A549 (cell line): ENCODE measurements at regions not wholly inside any gene's neighbourhood (a gene's known extent, or its start where the extent isn't known, plus 50 kb on each side); places are given as distances from the start of the nearest gene placed in this dataset.
A peak's percentile ranks its signal among the peaks of the same experiment; 100 is the strongest.

ENCODE experiments used
- ATAC-seq, 2 experiments: fragments of 200-7000 bp in 1 of 2; fragments of >200 bp in 1 of 2; cut with Nextera tagmentation in 1 of 2; cut with Tn5 transposase in 1 of 2; 3 replicates each; pipeline versions ENCODE4 v1.8.0 to v1.9.1; 2018 to 2020; ENCODE audit warnings: mild to moderate bottlenecking in 1 of 2, moderate library complexity in 1 of 2
- CTCF ChIA-PET: fragments of 300-600 bp; sonication (Branson Sonifier 250); formaldehyde crosslinking; extraction: SDS; loops from one replicate; lab custom pipeline; 2021; ENCODE audit warnings: antibody characterized with exemption, inconsistent platforms; lab: Yijun Ruan, JAX
- POLR2A ChIA-PET: fragments of 350-600 bp; formaldehyde crosslinking; extraction: SDS; loops from one replicate; lab custom pipeline; 2021; ENCODE audit warnings: antibody characterized with exemption, inconsistent platforms; lab: Yijun Ruan, JAX
- DNase-seq, 2 experiments: peaks; one replicate each; pipeline versions ENCODE4 v3.0.0 to v3.0.0-alpha.2; 2011 to 2016; ENCODE audit warnings: low read depth in 1 of 2, low spot score in 1 of 2
- FAIRE-seq: peaks from 2 replicates; lab custom pipeline; 2011; peaks lifted over from hg19 to GRCh38; lab: Jason Lieb, UNC
- H3K27ac ChIP-seq, 2 experiments: fragments of >200 bp; sonication (Bioruptor Twin); formaldehyde crosslinking; 3 replicates each; pipeline ENCODE4 v1.5.1; 2016 to 2017
- H3K4me1 ChIP-seq: fragments of >200 bp; sonication (Bioruptor Twin); formaldehyde crosslinking; 3 replicates; pipeline ENCODE4 v1.6.1; 2016
- H3K4me2 ChIP-seq: fragments of >200 bp; sonication (Bioruptor Twin); formaldehyde crosslinking; 3 replicates; pipeline ENCODE4 v1.6.1; 2016
- H3K4me3 ChIP-seq: fragments of >200 bp; sonication (Bioruptor Twin); formaldehyde crosslinking; 3 replicates; pipeline ENCODE4 v1.5.1; 2016
- H3K9me3 ChIP-seq: fragments of >200 bp; sonication (Bioruptor Twin); formaldehyde crosslinking; 3 replicates; pipeline ENCODE4 v1.6.1; 2016
- BHLHE40 ChIP-seq: IDR thresholded peaks from 2 replicates; pipeline ENCODE4 v1.6.1; 2012; ENCODE audit warnings: low read depth, low read length, inconsistent platforms
- CBX2 ChIP-seq: fragments of 200-600 bp; sonication (generic); IDR thresholded peaks from 2 replicates; pipeline ENCODE4 v1.6.1; 2016; ENCODE audit warnings: low read depth, mild to moderate bottlenecking, borderline replicate concordance
- EP300 ChIP-seq, 2 experiments: fragments of >200 bp; sonication (Bioruptor Twin); formaldehyde crosslinking; IDR thresholded peaks; 2 replicates in 1 of 2; 3 replicates in 1 of 2; pipeline ENCODE4 v1.6.1; 2016 to 2017
- ESRRA ChIP-seq: fragments of 150-350 bp; IDR thresholded peaks from 2 replicates; pipeline ENCODE4 v1.6.1; 2014; ENCODE audit warnings: mild to moderate bottlenecking, low read length, borderline replicate concordance
- FOSL2 ChIP-seq, 2 experiments: fragments of 450-650 bp in 1 of 2; fragments of >200 bp in 1 of 2; sonication (Bioruptor Twin) in 1 of 2; formaldehyde crosslinking; IDR thresholded peaks; 2 replicates each; pipeline versions ENCODE4 v1.5.0 to v1.6.1; 2016 to 2020; ENCODE audit warnings: mild to moderate bottlenecking in 1 of 2, moderate library complexity in 1 of 2
- FOXS1 ChIP-seq: fragments of 250-450 bp; sonication (Bioruptor Pico); IDR thresholded peaks from 2 replicates; pipeline ENCODE4 v1.5.0; 2020; ENCODE audit warnings: mild to moderate bottlenecking, moderate library complexity
- HDAC2 ChIP-seq: fragments of 200-600 bp; sonication (generic); IDR thresholded peaks from 2 replicates; pipeline ENCODE4 v1.6.1; 2016
- HOXB13 ChIP-seq: fragments of 250-450 bp; sonication (Bioruptor Pico); IDR thresholded peaks from 2 replicates; pipeline ENCODE4 v1.5.0; 2020; ENCODE audit warnings: low read depth, mild to moderate bottlenecking, moderate library complexity
- JUNB ChIP-seq: fragments of >200 bp; sonication (Bioruptor Twin); formaldehyde crosslinking; IDR thresholded peaks from 2 replicates; pipeline ENCODE4 v1.6.1; 2016
- KDM5A ChIP-seq: fragments of 200-600 bp; sonication (generic); IDR thresholded peaks from 2 replicates; pipeline ENCODE4 v1.6.1; 2016; ENCODE audit warnings: antibody characterized with exemption, mild to moderate bottlenecking
- MAFK ChIP-seq: fragments of 450-650 bp; IDR thresholded peaks from 2 replicates; pipeline ENCODE4 v1.6.1; 2014; ENCODE audit not compliant: partially characterized antibody
- MAX ChIP-seq: IDR thresholded peaks from 2 replicates; pipeline ENCODE4 v1.6.1; 2012
- MYC ChIP-seq: IDR thresholded peaks from 2 replicates; pipeline ENCODE4 v1.6.1; 2012; ENCODE audit warnings: mild to moderate bottlenecking, inconsistent platforms, low read length, improper control_type of control experiment, borderline replicate concordance
- NFE2L2 ChIP-seq: fragments of 150-350 bp; conservative IDR thresholded peaks from 2 replicates; pipeline ENCODE4 v1.6.1; 2014; ENCODE audit warnings: low read length
- PHF8 ChIP-seq: fragments of 200-600 bp; sonication (generic); IDR thresholded peaks from 2 replicates; pipeline ENCODE4 v1.6.1; 2016; ENCODE audit warnings: low read depth, mild to moderate bottlenecking, antibody characterized with exemption, moderate library complexity, borderline replicate concordance
- POLR2AphosphoS2 ChIP-seq: conservative IDR thresholded peaks from 2 replicates; pipeline ENCODE4 v1.6.1; 2012; ENCODE audit warnings: low read length, improper control_type of control experiment, inconsistent platforms
- RAD21 ChIP-seq, 2 experiments: fragments of >200 bp in 1 of 2; sonication (Bioruptor Twin) in 1 of 2; formaldehyde crosslinking in 1 of 2; IDR thresholded peaks in 1 of 2; conservative IDR thresholded peaks in 1 of 2; 2 replicates in 1 of 2; 3 replicates in 1 of 2; pipeline ENCODE4 v1.6.1; 2012 to 2018; ENCODE audit warnings: inconsistent platforms in 1 of 2
- RCOR1 ChIP-seq: fragments of 150-350 bp; IDR thresholded peaks from 2 replicates; pipeline ENCODE4 v1.6.1; 2014; ENCODE audit warnings: antibody characterized with exemption, low read length, low read depth
- SMC3 ChIP-seq: fragments of >200 bp; sonication (Bioruptor Twin); formaldehyde crosslinking; IDR thresholded peaks from 3 replicates; pipeline ENCODE4 v1.6.1; 2018; ENCODE audit warnings: inconsistent platforms
- SREBF2 ChIP-seq: fragments of 450-650 bp; IDR thresholded peaks from 2 replicates; pipeline ENCODE4 v1.6.1; 2014; ENCODE audit warnings: mild to moderate bottlenecking, moderate library complexity
- TP53 ChIP-seq: fragments of 250-450 bp; sonication (Bioruptor Pico); IDR thresholded peaks from 2 replicates; pipeline ENCODE4 v1.5.0; 2021; ENCODE audit warnings: mild to moderate bottlenecking, moderate library complexity
- WGBS: methylation state at CpG from one replicate; pipeline ENCODE4 v1.1.6; 2017; ENCODE audit errors: missing lambda C conversion rate; 5-methylcytosine and 5-hydroxymethylcytosine counted together
- TF ChIP-seq, protein P1 (sequence below): fragments of >200 bp; sonication (Bioruptor Twin); formaldehyde crosslinking; IDR thresholded peaks from 3 replicates; pipeline ENCODE4 v1.6.1; 2016
- TF ChIP-seq, protein P2 (sequence below): fragments of >200 bp; sonication (Bioruptor Twin); formaldehyde crosslinking; IDR thresholded peaks from 3 replicates; pipeline ENCODE4 v1.5.1; 2016
- TF ChIP-seq, protein P3 (sequence below): fragments of 150-350 bp; IDR thresholded peaks from 2 replicates; pipeline ENCODE4 v1.6.1; 2014; ENCODE audit warnings: low read depth, mild to moderate bottlenecking, low read length

GRCh38 chr18:987325-988186 lies 82.9 kb downstream of the ADCYAP1 start:
- Histone ChIP-seq H3K27ac (no peak overlapping the region), H3K9me3 (no peaks in the 10 kb centered on the region), H3K4me3 (no peak overlapping the region), H3K4me1 (no peaks in the 10 kb centered on the region)
- no peak for FAIRE-seq
- 29% methylated on average over 6 of the region's 6 CpGs for WGBS
- DNase-seq: peak in 1 of 2 experiments; percentile 4
- CTCF ChIA-PET: interaction anchor here (1.1 kb wide), 1 partner anchor 10 kb away, joined by 4 read pairs; no protein-coding TSS in a partner anchor
- no peak for ATAC-seq
- TF ChIP-seq, protein P1, sequence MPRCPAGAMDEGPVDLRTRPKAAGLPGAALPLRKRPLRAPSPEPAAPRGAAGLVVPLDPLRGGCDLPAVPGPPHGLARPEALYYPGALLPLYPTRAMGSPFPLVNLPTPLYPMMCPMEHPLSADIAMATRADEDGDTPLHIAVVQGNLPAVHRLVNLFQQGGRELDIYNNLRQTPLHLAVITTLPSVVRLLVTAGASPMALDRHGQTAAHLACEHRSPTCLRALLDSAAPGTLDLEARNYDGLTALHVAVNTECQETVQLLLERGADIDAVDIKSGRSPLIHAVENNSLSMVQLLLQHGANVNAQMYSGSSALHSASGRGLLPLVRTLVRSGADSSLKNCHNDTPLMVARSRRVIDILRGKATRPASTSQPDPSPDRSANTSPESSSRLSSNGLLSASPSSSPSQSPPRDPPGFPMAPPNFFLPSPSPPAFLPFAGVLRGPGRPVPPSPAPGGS: no peak
- TF ChIP-seq HOXB13 (CRISPR knock-in tag) (no peak), RAD21 (conservative IDR thresholded peaks at IDR 0.05 in 1 of 2, IDR thresholded peaks at IDR 0.05 in 1 of 2) (no peak), POLR2AphosphoS2 (no peak), CBX2 (no peak), SREBF2 (no peak), TP53 (CRISPR knock-in tag) (no peak), MAFK (no peak), RCOR1 (no peak)
- TF ChIP-seq, protein P2, sequence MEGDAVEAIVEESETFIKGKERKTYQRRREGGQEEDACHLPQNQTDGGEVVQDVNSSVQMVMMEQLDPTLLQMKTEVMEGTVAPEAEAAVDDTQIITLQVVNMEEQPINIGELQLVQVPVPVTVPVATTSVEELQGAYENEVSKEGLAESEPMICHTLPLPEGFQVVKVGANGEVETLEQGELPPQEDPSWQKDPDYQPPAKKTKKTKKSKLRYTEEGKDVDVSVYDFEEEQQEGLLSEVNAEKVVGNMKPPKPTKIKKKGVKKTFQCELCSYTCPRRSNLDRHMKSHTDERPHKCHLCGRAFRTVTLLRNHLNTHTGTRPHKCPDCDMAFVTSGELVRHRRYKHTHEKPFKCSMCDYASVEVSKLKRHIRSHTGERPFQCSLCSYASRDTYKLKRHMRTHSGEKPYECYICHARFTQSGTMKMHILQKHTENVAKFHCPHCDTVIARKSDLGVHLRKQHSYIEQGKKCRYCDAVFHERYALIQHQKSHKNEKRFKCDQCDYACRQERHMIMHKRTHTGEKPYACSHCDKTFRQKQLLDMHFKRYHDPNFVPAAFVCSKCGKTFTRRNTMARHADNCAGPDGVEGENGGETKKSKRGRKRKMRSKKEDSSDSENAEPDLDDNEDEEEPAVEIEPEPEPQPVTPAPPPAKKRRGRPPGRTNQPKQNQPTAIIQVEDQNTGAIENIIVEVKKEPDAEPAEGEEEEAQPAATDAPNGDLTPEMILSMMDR: no peak
- TF ChIP-seq, all 56 proteins: peak for 0
- H3K4me2 ChIP-seq: no peak overlapping the region
- POLR2A ChIA-PET: no interaction called here

DNA sequence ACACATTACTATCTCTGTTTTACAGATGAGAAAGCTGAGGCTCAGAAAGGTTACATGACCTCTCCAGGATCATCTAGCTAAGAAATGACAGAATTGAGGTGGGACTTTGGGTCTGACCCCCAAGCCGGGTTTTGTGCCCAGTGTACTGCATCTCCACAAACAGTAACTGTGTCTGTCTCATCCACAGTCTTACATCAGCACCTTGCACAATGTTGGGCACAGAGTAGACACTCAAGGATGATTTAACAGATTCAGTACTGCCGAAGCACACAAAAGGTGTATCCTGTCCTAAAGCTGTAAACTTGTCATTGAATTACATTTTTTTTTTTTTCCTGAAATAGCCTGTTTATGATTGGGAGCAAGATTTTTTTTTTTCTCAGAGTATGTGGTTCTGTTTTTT lies 84.8 kb downstream of the ADCYAP1 start:
- Histone ChIP-seq H3K9me3 (no peaks in the 10 kb centered on the region), H3K27ac (no peak overlapping the region), H3K4me2 (no peak overlapping the region), H3K4me3 (no peak overlapping the region), H3K4me1 (no peaks in the 10 kb centered on the region)
- TF ChIP-seq HOXB13 (CRISPR knock-in tag): no peak
- TF ChIP-seq MAX: no peak
- no peak for TF ChIP-seq PHF8
- TF ChIP-seq ESRRA: no peak
- TF ChIP-seq FOXS1 (CRISPR knock-in tag): no peak
- TF ChIP-seq, protein P1: no peak
- TF ChIP-seq JUNB: no peak
- TF ChIP-seq BHLHE40: no peak
- TF ChIP-seq EP300 (IDR thresholded peaks at IDR 0.05): no peak
- TF ChIP-seq FOSL2 (IDR thresholded peaks at IDR 0.05): no peak
- TF ChIP-seq FOSL2 (CRISPR knock-in tag; IDR thresholded peaks at IDR 0.05): no peak
- no peak for TF ChIP-seq POLR2AphosphoS2
- TF ChIP-seq SMC3: no peak
- TF ChIP-seq MYC: no peak
- no peak for TF ChIP-seq RAD21 (conservative IDR thresholded peaks at IDR 0.05 in 1 of 2, IDR thresholded peaks at IDR 0.05 in 1 of 2)
- TF ChIP-seq, protein P3, sequence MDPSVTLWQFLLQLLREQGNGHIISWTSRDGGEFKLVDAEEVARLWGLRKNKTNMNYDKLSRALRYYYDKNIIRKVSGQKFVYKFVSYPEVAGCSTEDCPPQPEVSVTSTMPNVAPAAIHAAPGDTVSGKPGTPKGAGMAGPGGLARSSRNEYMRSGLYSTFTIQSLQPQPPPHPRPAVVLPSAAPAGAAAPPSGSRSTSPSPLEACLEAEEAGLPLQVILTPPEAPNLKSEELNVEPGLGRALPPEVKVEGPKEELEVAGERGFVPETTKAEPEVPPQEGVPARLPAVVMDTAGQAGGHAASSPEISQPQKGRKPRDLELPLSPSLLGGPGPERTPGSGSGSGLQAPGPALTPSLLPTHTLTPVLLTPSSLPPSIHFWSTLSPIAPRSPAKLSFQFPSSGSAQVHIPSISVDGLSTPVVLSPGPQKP: no peak
- TF ChIP-seq NFE2L2: no peak
- TF ChIP-seq HDAC2: no peak
- no peak for TF ChIP-seq KDM5A
- ATAC-seq (no peak), DNase-seq (no peak), FAIRE-seq (no peak)
- CTCF ChIA-PET: interaction anchor here (0.7 to 1.0 kb wide), 3 partner anchors 9 to 25 kb away, joined by 3 to 4 read pairs (median 3); no protein-coding TSS in a partner anchor
- WGBS: 13% methylated on average over 2 of the region's 2 CpGs
- POLR2A ChIA-PET: no interaction called here
